GM23248 (cell line): ENCODE measurements at regions not wholly inside any gene's neighbourhood (a gene's known extent, or its start where the extent isn't known, plus 50 kb on each side); places are given as distances from the start of the nearest gene placed in this dataset.

Source experiments
- EZH2 ChIP-seq: fragments of 200-600 bp; sonication (generic); IDR thresholded peaks from 2 replicates; pipeline ENCODE4 v1.6.1; 2018; ENCODE audit warnings: antibody characterized with exemption, mild to moderate bottlenecking; ENCODE audit not compliant: insufficient read depth, poor library complexity, severe bottlenecking
- EZH2phosphoT487 ChIP-seq: fragments of 200-600 bp; sonication (generic); IDR thresholded peaks from 2 replicates; pipeline ENCODE4 v1.6.1; 2018; ENCODE audit warnings: antibody characterized with exemption, moderate library complexity, mild to moderate bottlenecking, low read depth; ENCODE audit not compliant: insufficient read depth

- TF ChIP-seq EZH2phosphoT487 (no peak), EZH2 (no peak)
Observed at GRCh38 chr7:85316489-85316888, 129.6 kb upstream of the SEMA3D start.
